Trophoblast cell (in vitro differentiated cells and primary cell): ENCODE measurements at regions not wholly inside any gene's neighbourhood (a gene's known extent, or its start where the extent isn't known, plus 50 kb on each side); places are given as distances from the start of the nearest gene placed in this dataset.
"Not testable (repeated sequence)": the region's sequence is repeated elsewhere in the genome, so short reads cannot be mapped to it uniquely, and the experiment has no call there.

Experiments
- DNase-seq, 2 donors: peaks; one replicate each; pipeline ENCODE4 v3.0.0-alpha.2; 2016
- H2AFZ ChIP-seq: 2 replicates; pipeline ENCODE4 v1.6.1; 2013; ENCODE audit warnings: low read length, moderate library complexity, mild to moderate bottlenecking; ENCODE audit not compliant: insufficient read depth, poor library complexity
- H2AK5ac ChIP-seq: 2 replicates; pipeline ENCODE4 v1.6.1; 2013; ENCODE audit warnings: mild to moderate bottlenecking, low read length
- H2BK120ac ChIP-seq: 2 replicates; pipeline ENCODE4 v1.6.1; 2013; ENCODE audit warnings: low read length, mild to moderate bottlenecking, moderate library complexity; ENCODE audit not compliant: insufficient read depth, poor library complexity
- H2BK12ac ChIP-seq: 2 replicates; pipeline ENCODE4 v1.6.1; 2013; ENCODE audit warnings: mild to moderate bottlenecking, low read length, moderate library complexity
- H2BK5ac ChIP-seq: 2 replicates; pipeline ENCODE4 v1.6.1; 2013; ENCODE audit warnings: low read length, low read depth, moderate library complexity, mild to moderate bottlenecking; ENCODE audit not compliant: poor library complexity
- H3K14ac ChIP-seq: 2 replicates; pipeline ENCODE4 v1.6.1; 2013; ENCODE audit warnings: mild to moderate bottlenecking, low read length
- H3K18ac ChIP-seq: 2 replicates; pipeline ENCODE4 v1.6.1; 2013; ENCODE audit warnings: mild to moderate bottlenecking, low read length
- H3K23ac ChIP-seq: 2 replicates; pipeline ENCODE4 v1.6.1; 2013; ENCODE audit warnings: low read length
- H3K27ac ChIP-seq: 2 replicates; pipeline ENCODE4 v1.5.1; 2013; ENCODE audit warnings: low read depth, mild to moderate bottlenecking, inconsistent platforms, low read length, moderate library complexity
- H3K27me3 ChIP-seq: 2 replicates; pipeline ENCODE4 v1.6.1; 2013; ENCODE audit warnings: inconsistent platforms, mild to moderate bottlenecking, low read length, moderate library complexity; ENCODE audit not compliant: insufficient read depth
- H3K36me3 ChIP-seq, 2 experiments: 1 replicate in 1 of 2; 2 replicates in 1 of 2; pipeline ENCODE4 v1.6.1; 2013; ENCODE audit warnings: low read length in 2 of 2, mild to moderate bottlenecking in 2 of 2, moderate library complexity in 1 of 2; ENCODE audit not compliant: insufficient read depth in 2 of 2, control insufficient read depth in 1 of 2
- H3K4ac ChIP-seq: 2 replicates; pipeline ENCODE4 v1.6.1; 2013; ENCODE audit warnings: low read depth, mild to moderate bottlenecking, low read length, moderate library complexity
- H3K4me1 ChIP-seq, 2 experiments: 1 replicate in 1 of 2; 2 replicates in 1 of 2; pipeline ENCODE4 v1.6.1; 2013; ENCODE audit warnings: low read length in 2 of 2, mild to moderate bottlenecking in 2 of 2, moderate library complexity in 1 of 2; ENCODE audit not compliant: insufficient read depth in 2 of 2, control insufficient read depth in 1 of 2
- H3K4me2 ChIP-seq: 2 replicates; pipeline ENCODE4 v1.6.1; 2013; ENCODE audit warnings: inconsistent platforms, mild to moderate bottlenecking, low read length, moderate library complexity
- H3K4me3 ChIP-seq: 2 replicates; pipeline ENCODE4 v1.5.1; 2013; ENCODE audit warnings: mild to moderate bottlenecking, low read depth, low read length, inconsistent platforms
- H3K79me1 ChIP-seq: one replicate; pipeline ENCODE4 v1.6.1; 2013; ENCODE audit warnings: low read length
- H3K79me2 ChIP-seq: 2 replicates; pipeline ENCODE4 v1.6.1; 2013; ENCODE audit warnings: low read length, mild to moderate bottlenecking; ENCODE audit not compliant: control insufficient read depth, insufficient read depth, poor library complexity
- H3K9ac ChIP-seq: 2 replicates; pipeline ENCODE4 v1.6.1; 2013; ENCODE audit warnings: mild to moderate bottlenecking, low read length
- H3K9me3 ChIP-seq: 2 replicates; pipeline ENCODE4 v1.6.1; 2013; ENCODE audit warnings: low read depth, mild to moderate bottlenecking, control low read depth, inconsistent platforms, low read length; ENCODE audit not compliant: insufficient read depth
- H4K12ac ChIP-seq: 2 replicates; pipeline ENCODE4 v1.6.1; 2013; ENCODE audit warnings: low read depth, mild to moderate bottlenecking, low read length, moderate library complexity
- H4K8ac ChIP-seq: 2 replicates; pipeline ENCODE4 v1.6.1; 2013; ENCODE audit warnings: low read depth, mild to moderate bottlenecking, low read length, moderate library complexity
- H4K91ac ChIP-seq: one replicate; pipeline ENCODE4 v1.6.1; 2013; ENCODE audit warnings: low read depth, mild to moderate bottlenecking, low read length, moderate library complexity
- WGBS: extraction: QIAGEN DNeasy Blood & Tissue Kit; methylation state at CpG from one replicate; pipeline ENCODE4 v1.1.7; 2013; ENCODE audit warnings: missing lambda C conversion rate; ENCODE audit not compliant: insufficient read length, insufficient coverage; ENCODE audit errors: extremely low coverage; 5-methylcytosine and 5-hydroxymethylcytosine counted together

- H3K4me3 ChIP-seq, result no peak overlapping the region
Measured at GRCh38 chr3:134102976-134103375, 73.3 kb upstream of the SLCO2A1 start.

GRCh38 chr3:134096214-134096613, 66.5 kb upstream of the SLCO2A1 start:
- not testable (repeated sequence) for H2BK120ac ChIP-seq, H3K23ac ChIP-seq, H3K79me2 ChIP-seq, H3K27me3 ChIP-seq, H4K8ac ChIP-seq, H3K9me3 ChIP-seq, H3K27ac ChIP-seq, H2BK12ac ChIP-seq, DNase-seq, H3K4me2 ChIP-seq, H3K4ac ChIP-seq, H4K12ac ChIP-seq, H2AFZ ChIP-seq, H2AK5ac ChIP-seq, H3K9ac ChIP-seq, H2BK5ac ChIP-seq, H4K91ac ChIP-seq, H3K4me3 ChIP-seq, H3K18ac ChIP-seq, H3K14ac ChIP-seq, H3K36me3 ChIP-seq
- peaks cover 8 to 10% of the 10 kb centered on the region in 2 experiments for H3K4me1 ChIP-seq
- H3K79me1 ChIP-seq, result peaks cover 18% of the 10 kb centered on the region
- no CpG with 5 or more reads among the region's 3 CpGs for WGBS

More at GRCh38 chr3:134102976-134103375, 73.3 kb upstream of the SLCO2A1 start:
- Histone ChIP-seq H3K23ac (no peak overlapping the region), H2AK5ac (no peak overlapping the region), H2BK120ac (no peak overlapping the region), H4K8ac (no peak overlapping the region), H3K79me1 (peaks cover 2% of the 10 kb centered on the region), H3K27me3 (no peaks in the 10 kb centered on the region), H3K9ac (no peak overlapping the region), H4K91ac (no peak overlapping the region), H3K4me1 (peaks cover 2 to 4% of the 10 kb centered on the region in 2 experiments), H3K14ac (no peak overlapping the region), H3K36me3 (peaks cover 0 to 7% of the 10 kb centered on the region in 2 experiments), H3K79me2 (no peaks in the 10 kb centered on the region), H3K9me3 (peaks cover 12% of the 10 kb centered on the region), H2AFZ (no peak overlapping the region), H3K4me2 (no peak overlapping the region), H3K27ac (no peak overlapping the region), H3K18ac (no peak overlapping the region), H4K12ac (no peak overlapping the region), H3K4ac (no peak overlapping the region), H2BK5ac (no peak overlapping the region), H2BK12ac (no peak overlapping the region)
- DNase-seq, result peak; percentile 73 to 84

DNA sequence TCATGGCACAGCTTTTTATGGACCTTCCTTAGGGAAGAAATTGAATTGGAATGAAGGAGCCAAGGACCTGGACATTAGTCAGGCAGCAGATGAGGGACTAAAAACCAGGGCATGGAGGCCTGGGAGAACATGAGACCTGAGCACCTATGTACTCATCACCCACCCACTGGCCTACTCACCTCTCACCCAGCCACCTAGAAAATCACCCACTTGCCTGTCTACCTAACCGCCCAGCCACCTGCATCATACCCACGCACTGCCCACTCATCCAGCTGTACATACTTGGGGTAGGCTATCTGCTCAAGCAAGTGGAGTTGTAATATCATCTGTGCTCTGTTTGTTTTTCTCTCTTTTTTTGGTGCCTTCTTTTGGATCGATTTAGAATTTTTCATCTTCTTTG, 65.3 kb upstream of the SLCO2A1 start:
- peaks cover 12 to 14% of the 10 kb centered on the region in 2 experiments for H3K4me1 ChIP-seq
- no peak overlapping the region for H3K18ac ChIP-seq
- WGBS, result no CpG with 5 or more reads among the region's 3 CpGs
- H3K14ac ChIP-seq, result peak overlapping the region; percentile 4
- no peak overlapping the region for H2AFZ ChIP-seq
- peak; percentile 71 to 80 for DNase-seq
- H4K12ac ChIP-seq, result no peak overlapping the region
- H2BK5ac ChIP-seq, result no peak overlapping the region
- peaks cover 22% of the 10 kb centered on the region for H3K79me1 ChIP-seq
- H2BK12ac ChIP-seq, result peak overlapping the region; percentile 38
- no peak overlapping the region for H3K4ac ChIP-seq
- H3K27me3 ChIP-seq, result no peaks in the 10 kb centered on the region
- H3K23ac ChIP-seq, result no peak overlapping the region
- H3K9me3 ChIP-seq, result peaks cover 2% of the 10 kb centered on the region
- H2BK120ac ChIP-seq, result peak overlapping the region; percentile 2
- no peak overlapping the region for H2AK5ac ChIP-seq
- no peak overlapping the region for H4K8ac ChIP-seq
- no peak overlapping the region for H3K4me2 ChIP-seq
- no peak overlapping the region for H3K27ac ChIP-seq
- H4K91ac ChIP-seq, result peak overlapping the region; percentile 4
- no peak overlapping the region for H3K9ac ChIP-seq
- H3K36me3 ChIP-seq, result no peaks in the 10 kb centered on the region
- H3K79me2 ChIP-seq, result peaks cover 5% of the 10 kb centered on the region
- no peak overlapping the region for H3K4me3 ChIP-seq

- H3K14ac ChIP-seq, result no peak overlapping the region
- H4K91ac ChIP-seq, result no peak overlapping the region
- WGBS, result no CpG with 5 or more reads among the region's 3 CpGs
- H4K8ac ChIP-seq, result no peak overlapping the region
- H3K27me3 ChIP-seq, result no peaks in the 10 kb centered on the region
- H3K9ac ChIP-seq, result no peak overlapping the region
- peaks cover 2% of the 10 kb centered on the region for H3K9me3 ChIP-seq
- H3K23ac ChIP-seq, result no peak overlapping the region
- H2AFZ ChIP-seq, result no peak overlapping the region
- H3K4me2 ChIP-seq, result no peak overlapping the region
- H2AK5ac ChIP-seq, result no peak overlapping the region
- no peak overlapping the region for H4K12ac ChIP-seq
- peak overlapping the region; percentile 38 for H2BK12ac ChIP-seq
- H3K18ac ChIP-seq, result no peak overlapping the region
- peaks cover 5% of the 10 kb centered on the region for H3K79me2 ChIP-seq
- H3K4me1 ChIP-seq, result peaks cover 12 to 14% of the 10 kb centered on the region in 2 experiments
- H3K4me3 ChIP-seq, result no peak overlapping the region
- H3K36me3 ChIP-seq, result no peaks in the 10 kb centered on the region
- no peak overlapping the region for H2BK120ac ChIP-seq
- peak; percentile 87 to 97 for DNase-seq
- no peak overlapping the region for H3K27ac ChIP-seq
- H3K79me1 ChIP-seq, result peaks cover 22% of the 10 kb centered on the region
- H3K4ac ChIP-seq, result no peak overlapping the region
- no peak overlapping the region for H2BK5ac ChIP-seq
Measured at GRCh38 chr3:134094491-134094890, 64.8 kb upstream of the SLCO2A1 start.
